IMR-90 (cell line): ENCODE measurements at regions not wholly inside any gene's neighbourhood (a gene's known extent, or its start where the extent isn't known, plus 50 kb on each side); places are given as distances from the start of the nearest gene placed in this dataset.
"Not testable (repeated sequence)": the region's sequence is repeated elsewhere in the genome, so short reads cannot be mapped to it uniquely, and the experiment has no call there.

ENCODE experiments used
- ATAC-seq: fragments of 200-7000 bp; cut with Tn5 transposase; 2 replicates; pipeline ENCODE4 v1.9.1; 2020; ENCODE audit warnings: low read depth, mild to moderate bottlenecking, moderate library complexity
- BruUV-seq: library from RNA; stranded (reverse); fragments of 400-500 nt; replicated peaks from 2 replicates; lab custom pipeline; 2021; lab: Mats Ljungman, UMichigan
- CTCF ChIA-PET: fragments of 300-600 bp; formaldehyde crosslinking; extraction: SDS; loops from one replicate; lab custom pipeline; 2021; ENCODE audit warnings: antibody characterized with exemption; lab: Yijun Ruan, JAX
- POLR2A ChIA-PET: fragments of 300-600 bp; sonication (Branson Sonifier 250); formaldehyde crosslinking; loops from one replicate; lab custom pipeline; 2022; ENCODE audit warnings: antibody characterized with exemption; ENCODE audit not compliant: unreplicated experiment; lab: Charles Lee
- DNase-seq: peaks from one replicate; pipeline ENCODE4 v3.0.0; 2013
- H2AFZ ChIP-seq: replicated peaks from 2 replicates; pipeline ENCODE3; 2013; ENCODE audit warnings: low read length, mild to moderate bottlenecking; ENCODE audit not compliant: poor library complexity
- H2AK5ac ChIP-seq: 2 replicates; pipeline ENCODE4 v1.6.1; 2013; ENCODE audit warnings: low read depth, low read length, inconsistent platforms
- H2AK9ac ChIP-seq: replicated peaks from 2 replicates; pipeline ENCODE3; 2013; ENCODE audit warnings: mild to moderate bottlenecking, low read depth, low read length, moderate library complexity; ENCODE audit not compliant: poor library complexity
- H2BK120ac ChIP-seq: 2 replicates; pipeline ENCODE4 v1.6.1; 2013; ENCODE audit warnings: low read depth, low read length, inconsistent platforms
- H2BK15ac ChIP-seq: 3 replicates; pipeline ENCODE4 v1.6.1; 2013; ENCODE audit warnings: low read depth, low read length, inconsistent platforms
- H2BK20ac ChIP-seq: 2 replicates; pipeline ENCODE4 v1.6.1; 2013; ENCODE audit warnings: low read depth, mild to moderate bottlenecking, inconsistent platforms, low read length, moderate library complexity
- H2BK5ac ChIP-seq: 2 replicates; pipeline ENCODE4 v1.6.1; 2013; ENCODE audit warnings: mild to moderate bottlenecking, low read depth, low read length, inconsistent platforms; ENCODE audit not compliant: poor library complexity, severe bottlenecking
- H3K14ac ChIP-seq: replicated peaks from 2 replicates; pipeline ENCODE4 v1.6.1; 2013; ENCODE audit warnings: low read depth, low read length, inconsistent platforms
- H3K18ac ChIP-seq: 2 replicates; pipeline ENCODE4 v1.6.1; 2013; ENCODE audit warnings: low read depth, low read length, control low read depth
- H3K23ac ChIP-seq: 2 replicates; pipeline ENCODE4 v1.6.1; 2013; ENCODE audit warnings: low read depth, low read length, inconsistent platforms
- H3K27ac ChIP-seq: 2 replicates; pipeline ENCODE4 v1.5.1; 2013; ENCODE audit warnings: mild to moderate bottlenecking, control low read depth, low read length; ENCODE audit not compliant: insufficient read depth
- H3K27me3 ChIP-seq: 2 replicates; pipeline ENCODE4 v1.6.1; 2013; ENCODE audit warnings: low read length; ENCODE audit not compliant: control insufficient read depth, insufficient read depth
- H3K36me3 ChIP-seq: 2 replicates; pipeline ENCODE4 v1.6.1; 2013; ENCODE audit warnings: low read length, mixed read lengths; ENCODE audit not compliant: control insufficient read depth, insufficient read depth
- H3K4ac ChIP-seq: 2 replicates; pipeline ENCODE4 v1.6.1; 2013; ENCODE audit warnings: low read depth, low read length, inconsistent platforms
- H3K4me1 ChIP-seq: 2 replicates; pipeline ENCODE4 v1.6.1; 2013; ENCODE audit warnings: low read length, mixed read lengths; ENCODE audit not compliant: control insufficient read depth, insufficient read depth
- H3K4me2 ChIP-seq: 2 replicates; pipeline ENCODE4 v1.6.1; 2013; ENCODE audit warnings: low read depth, mild to moderate bottlenecking, control low read depth, low read length, moderate library complexity
- H3K4me3 ChIP-seq: 2 replicates; pipeline ENCODE4 v1.5.1; 2013; ENCODE audit warnings: low read depth, mild to moderate bottlenecking, control low read depth, low read length, moderate library complexity; ENCODE audit not compliant: insufficient read depth
- H3K56ac ChIP-seq: 2 replicates; pipeline ENCODE4 v1.6.1; 2013; ENCODE audit warnings: low read length, inconsistent platforms; ENCODE audit not compliant: insufficient read depth; ENCODE audit errors: extremely low read depth
- H3K79me1 ChIP-seq, 2 experiments: 2 replicates each; pipeline ENCODE4 v1.6.1; 2013; ENCODE audit warnings: low read length in 2 of 2, inconsistent platforms in 1 of 2, low read depth in 1 of 2
- H3K9ac ChIP-seq: 2 replicates; pipeline ENCODE4 v1.6.1; 2013; ENCODE audit warnings: low read depth, low read length, control low read depth
- H3K9me1 ChIP-seq: 2 replicates; pipeline ENCODE4 v1.6.1; 2013; ENCODE audit warnings: low read length, inconsistent platforms; ENCODE audit not compliant: insufficient read depth
- H3K9me3 ChIP-seq: 2 replicates; pipeline ENCODE4 v1.6.1; 2013; ENCODE audit warnings: low read length; ENCODE audit not compliant: control insufficient read depth, insufficient read depth
- H4K20me1 ChIP-seq: 2 replicates; pipeline ENCODE4 v1.6.1; 2013; ENCODE audit warnings: low read length, inconsistent platforms; ENCODE audit not compliant: insufficient read depth
- H4K5ac ChIP-seq: 2 replicates; pipeline ENCODE4 v1.6.1; 2013; ENCODE audit warnings: mild to moderate bottlenecking, low read depth, low read length, control low read depth
- H4K8ac ChIP-seq, 2 experiments: 2 replicates each; pipeline ENCODE4 v1.6.1; 2013; ENCODE audit warnings: low read depth in 2 of 2, low read length in 2 of 2, control low read depth in 1 of 2, inconsistent platforms in 1 of 2
- H4K91ac ChIP-seq: 2 replicates; pipeline ENCODE4 v1.6.1; 2013; ENCODE audit warnings: low read depth, low read length, inconsistent platforms; ENCODE audit not compliant: insufficient read depth
- WGBS, 2 experiments: methylation state at CpG; one replicate each; pipeline versions ENCODE4 v1.1.5 to v1.1.7; 2013; ENCODE audit warnings: missing lambda C conversion rate in 2 of 2; ENCODE audit not compliant: insufficient read length in 1 of 2; ENCODE audit errors: extremely low coverage in 2 of 2; 5-methylcytosine and 5-hydroxymethylcytosine counted together
- dilution Hi-C: fragments of 300-500 bp; cut with HindIII; formaldehyde crosslinking; loops from one replicate; pipeline ENCODE4 v1.14.3; 2018; ENCODE audit warnings: low sequenced_read_pairs; ENCODE audit not compliant: unreplicated experiment
- in situ Hi-C: fragments of 300-500 bp; cut with MboI; formaldehyde crosslinking; loops from 3 replicates; pipeline ENCODE4 v1.14.3; 2019; ENCODE audit warnings: low sequenced_read_pairs, inconsistent platforms, mixed read lengths
- intact Hi-C: fragments of 100-400 bp; cut with micrococcal nuclease; formaldehyde crosslinking; loops from 2 replicates; pipeline ENCODE4 v1.10.0; 2022

- H3K79me1 ChIP-seq, H2AFZ ChIP-seq, H2BK5ac ChIP-seq, H3K14ac ChIP-seq, H3K9ac ChIP-seq, POLR2A ChIA-PET, H3K23ac ChIP-seq, H4K20me1 ChIP-seq, H2BK15ac ChIP-seq, H3K9me3 ChIP-seq, H2BK120ac ChIP-seq, H3K4me2 ChIP-seq, in situ Hi-C loops, ATAC-seq, intact Hi-C loops, H3K18ac ChIP-seq, H4K91ac ChIP-seq, H3K9me1 ChIP-seq, H3K27ac ChIP-seq, CTCF ChIA-PET, H3K4me3 ChIP-seq, H3K27me3 ChIP-seq, H3K4ac ChIP-seq, DNase-seq, H3K36me3 ChIP-seq, H2AK5ac ChIP-seq, H4K8ac ChIP-seq, dilution Hi-C loops, H3K4me1 ChIP-seq, H4K5ac ChIP-seq, BruUV-seq, H2AK9ac ChIP-seq, H3K56ac ChIP-seq, H2BK20ac ChIP-seq: not testable (repeated sequence)
- WGBS, 2 experiments = 50% methylated on average over 2 of the region's 4 CpGs; no CpG with 5 or more reads in 1 of the 2 experiments
These were observed 87.0 kb upstream of the RANBP6 start for GRCh38 chr9:6102336-6102987.

GRCh38 chr9:6101725-6102124 lies 86.3 kb upstream of the RANBP6 start:
- H3K27ac ChIP-seq, DNase-seq, H2BK15ac ChIP-seq, H3K79me1 ChIP-seq, H2BK5ac ChIP-seq, H2BK120ac ChIP-seq, H4K20me1 ChIP-seq, H3K9ac ChIP-seq, H2BK20ac ChIP-seq, H4K8ac ChIP-seq, ATAC-seq, H4K5ac ChIP-seq, H3K14ac ChIP-seq, H2AK5ac ChIP-seq, H3K18ac ChIP-seq, CTCF ChIA-PET, H3K27me3 ChIP-seq, H3K36me3 ChIP-seq, H3K9me1 ChIP-seq, H3K4me2 ChIP-seq, BruUV-seq, POLR2A ChIA-PET, H3K56ac ChIP-seq, H3K4ac ChIP-seq, in situ Hi-C loops, intact Hi-C loops, dilution Hi-C loops, H3K9me3 ChIP-seq, H3K23ac ChIP-seq, H2AK9ac ChIP-seq, H2AFZ ChIP-seq, H3K4me3 ChIP-seq, H3K4me1 ChIP-seq, H4K91ac ChIP-seq: not testable (repeated sequence)
- WGBS, 2 experiments = no CpG with 5 or more reads among the region's 1 CpG
